Tibial artery (tissue), 4 donors: ENCODE measurements at regions not wholly inside any gene's neighbourhood (a gene's known extent, or its start where the extent isn't known, plus 50 kb on each side); places are given as distances from the start of the nearest gene placed in this dataset.
A peak's percentile ranks its signal among the peaks of the same experiment; 100 is the strongest.

ENCODE experiments used
- DNase-seq, 2 donors: peaks; one replicate each; pipeline ENCODE4 v3.0.0-alpha.2; 2019
- H3K27ac ChIP-seq, 2 donors: fragments of 200-600 bp; sonication (generic) in 1 of 2; 1 replicate in 1 of 2; 2 replicates in 1 of 2; pipeline ENCODE4 v1.5.1; 2018 to 2019; ENCODE audit warnings: mild to moderate bottlenecking in 1 of 2
- H3K27me3 ChIP-seq, 2 donors: fragments of 200-600 bp; sonication (generic) in 1 of 2; one replicate each; pipeline versions ENCODE4 v1.5.1 to v1.6.0; 2016 to 2019
- H3K36me3 ChIP-seq, 3 donors: fragments of 200-600 bp; sonication (generic) in 2 of 3; one replicate each; pipeline ENCODE4 v1.5.1; 2016 to 2019; ENCODE audit warnings: mild to moderate bottlenecking in 2 of 3
- H3K4me1 ChIP-seq, 4 donors: fragments of 200-600 bp; sonication (generic) in 2 of 4; 1 replicate in 3 of 4; 2 replicates in 1 of 4; pipeline ENCODE4 v1.5.1; 2016 to 2019
- H3K4me3 ChIP-seq, 2 donors: fragments of 200-600 bp; sonication (generic) in 1 of 2; 1 replicate in 1 of 2; 2 replicates in 1 of 2; pipeline ENCODE4 v1.5.1; 2018 to 2019; ENCODE audit warnings: mild to moderate bottlenecking in 2 of 2
- H3K9me3 ChIP-seq, 3 donors: fragments of 200-600 bp; sonication (generic) in 1 of 3; one replicate each; pipeline ENCODE4 v1.5.1; 2016 to 2019
- intact Hi-C: fragments of 100-400 bp; cut with DNase I; formaldehyde crosslinking; loops from one replicate; pipeline ENCODE4 v1.15.0; 2023; ENCODE audit warnings: low total_unique reads
- TF ChIP-seq, protein P1 (sequence below), 2 experiments: fragments of 200-600 bp in 1 of 2; fragments of 450-650 bp in 1 of 2; IDR thresholded peaks; one replicate each; pipeline ENCODE4 v1.5.1; 2017 to 2019; ENCODE audit warnings: antibody characterized with exemption in 2 of 2, mild to moderate bottlenecking in 1 of 2, moderate library complexity in 1 of 2

DNA sequence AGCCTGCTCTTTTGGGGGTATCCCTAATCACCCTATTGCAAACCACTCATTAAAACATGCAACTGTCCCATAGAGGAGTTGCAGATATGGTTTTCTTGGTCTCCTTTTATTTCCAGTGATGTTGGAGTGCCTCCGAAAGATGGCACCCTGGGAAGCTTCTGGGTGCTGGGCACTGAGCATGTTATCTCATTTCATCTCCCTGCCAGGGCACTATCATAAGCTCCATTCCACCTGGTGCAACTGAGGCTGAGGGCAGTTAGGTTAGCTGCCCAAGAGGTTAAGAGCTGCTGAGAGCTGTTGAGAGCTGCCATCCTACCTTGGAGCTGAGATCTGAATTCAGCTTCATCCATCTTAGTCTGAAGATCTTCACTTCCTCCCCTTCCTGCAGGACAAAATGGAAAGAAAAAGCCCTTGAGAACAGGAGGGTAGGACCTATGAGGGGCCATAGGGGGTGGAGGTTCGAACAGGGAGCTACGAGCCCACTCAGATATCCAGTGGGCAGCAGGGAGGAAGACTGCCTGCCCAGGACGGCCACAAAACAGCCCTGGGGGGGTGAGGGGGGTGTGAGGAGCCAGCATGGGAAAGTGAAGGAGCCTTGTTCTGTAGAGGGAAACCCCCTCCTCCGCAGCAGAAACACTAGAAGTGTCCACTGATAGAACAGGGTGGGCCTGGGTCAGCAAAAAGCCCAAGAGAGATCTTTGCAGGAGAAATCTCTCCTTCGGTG, 202.5 kb downstream of the ZFP36L2 start:
- Histone ChIP-seq H3K36me3 (no peaks in the 10 kb centered on the region), H3K9me3 (peaks cover 0 to 5% (median 0%) of the 10 kb centered on the region in 3 donors), H3K27ac (no peak overlapping the region), H3K4me1 (peaks cover 0 to 14% (median 4%) of the 10 kb centered on the region in 4 donors), H3K4me3 (no peak overlapping the region), H3K27me3 (no peaks in the 10 kb centered on the region)
- TF ChIP-seq, protein P1, sequence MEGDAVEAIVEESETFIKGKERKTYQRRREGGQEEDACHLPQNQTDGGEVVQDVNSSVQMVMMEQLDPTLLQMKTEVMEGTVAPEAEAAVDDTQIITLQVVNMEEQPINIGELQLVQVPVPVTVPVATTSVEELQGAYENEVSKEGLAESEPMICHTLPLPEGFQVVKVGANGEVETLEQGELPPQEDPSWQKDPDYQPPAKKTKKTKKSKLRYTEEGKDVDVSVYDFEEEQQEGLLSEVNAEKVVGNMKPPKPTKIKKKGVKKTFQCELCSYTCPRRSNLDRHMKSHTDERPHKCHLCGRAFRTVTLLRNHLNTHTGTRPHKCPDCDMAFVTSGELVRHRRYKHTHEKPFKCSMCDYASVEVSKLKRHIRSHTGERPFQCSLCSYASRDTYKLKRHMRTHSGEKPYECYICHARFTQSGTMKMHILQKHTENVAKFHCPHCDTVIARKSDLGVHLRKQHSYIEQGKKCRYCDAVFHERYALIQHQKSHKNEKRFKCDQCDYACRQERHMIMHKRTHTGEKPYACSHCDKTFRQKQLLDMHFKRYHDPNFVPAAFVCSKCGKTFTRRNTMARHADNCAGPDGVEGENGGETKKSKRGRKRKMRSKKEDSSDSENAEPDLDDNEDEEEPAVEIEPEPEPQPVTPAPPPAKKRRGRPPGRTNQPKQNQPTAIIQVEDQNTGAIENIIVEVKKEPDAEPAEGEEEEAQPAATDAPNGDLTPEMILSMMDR (IDR thresholded peaks at IDR 0.05): no peak
- intact Hi-C loops: loop anchor here (5.0 to 10.0 kb wide), 2 partner anchors 49 to 203 kb away; partner anchors contain the start of gene ZFP36L2
- no peak for DNase-seq

DNA sequence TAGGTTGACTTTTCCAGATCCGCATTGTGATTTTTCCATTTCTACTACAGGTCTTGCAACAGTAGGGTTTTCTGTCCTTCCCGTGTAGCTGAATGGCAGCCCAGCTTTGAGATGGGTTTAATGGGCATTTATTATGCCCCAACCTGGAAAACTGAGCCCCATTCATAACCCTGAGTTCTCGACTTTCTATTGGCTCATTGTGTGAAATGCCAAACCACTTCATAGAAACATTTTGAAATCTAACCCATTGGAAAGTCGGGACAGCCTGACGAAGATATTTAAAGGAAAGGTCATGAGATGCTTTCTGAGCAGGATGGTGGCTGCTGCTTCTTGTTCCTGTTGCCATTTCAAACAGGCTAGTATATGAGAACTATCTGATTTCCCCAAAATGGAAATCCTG, 203.5 kb downstream of the ZFP36L2 start:
- DNase-seq: no peak
- Histone ChIP-seq H3K27ac (no peak overlapping the region), H3K9me3 (peaks cover 0 to 5% (median 0%) of the 10 kb centered on the region in 3 donors), H3K4me1 (peaks cover 0 to 24% (median 4%) of the 10 kb centered on the region in 4 donors), H3K36me3 (no peaks in the 10 kb centered on the region), H3K4me3 (no peak overlapping the region), H3K27me3 (no peaks in the 10 kb centered on the region)
- intact Hi-C loops: loop anchor here (5.0 to 10.0 kb wide), 2 partner anchors 48 to 204 kb away; partner anchors contain the start of gene ZFP36L2
- TF ChIP-seq, protein P1 (IDR thresholded peaks at IDR 0.05): no peak

DNA sequence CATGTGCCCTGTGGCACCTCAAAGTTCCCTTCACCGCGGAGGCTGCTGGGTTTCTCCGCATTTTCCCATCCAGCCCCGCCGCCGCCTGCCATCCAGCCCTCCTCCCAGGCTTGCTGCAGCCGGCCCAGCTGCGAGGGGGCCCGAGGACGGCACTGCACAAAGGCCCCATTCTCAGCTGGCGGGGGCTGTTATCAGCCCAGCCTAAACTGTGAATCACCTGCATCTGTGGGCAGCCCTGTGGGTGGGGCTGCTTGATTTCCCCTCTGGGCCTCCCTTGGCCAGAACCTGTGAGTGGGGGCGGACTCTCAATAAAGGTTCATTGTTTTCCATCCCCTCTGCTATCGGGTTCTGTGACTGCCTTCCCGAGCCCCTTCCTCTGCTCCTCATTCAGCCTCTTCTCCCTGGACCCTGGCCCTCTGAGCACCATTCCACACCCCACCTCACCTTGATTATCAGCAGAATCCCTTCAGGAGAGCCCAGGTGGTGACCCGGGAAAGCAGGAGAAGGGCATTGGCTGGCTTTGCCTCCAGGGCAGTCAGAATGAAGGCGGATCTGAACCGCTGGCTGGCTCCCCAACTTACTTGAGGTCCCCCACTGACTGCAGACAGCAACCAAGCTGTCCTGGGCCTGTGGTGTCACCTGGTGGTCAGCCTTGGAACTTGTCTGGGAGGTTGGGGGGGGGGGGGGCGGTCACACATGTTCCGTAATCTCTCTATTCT, 204.5 kb downstream of the ZFP36L2 start:
- no peaks in the 10 kb centered on the region for H3K36me3 ChIP-seq
- peaks cover 0 to 5% (median 0%) of the 10 kb centered on the region in 3 donors for H3K9me3 ChIP-seq
- no peak for DNase-seq
- no peak overlapping the region for H3K4me3 ChIP-seq
- TF ChIP-seq, protein P1 (IDR thresholded peaks at IDR 0.05): no peak
- no peak overlapping the region for H3K27ac ChIP-seq
- intact Hi-C loops: loop anchor here (5.0 to 10.0 kb wide), 2 partner anchors 47 to 205 kb away; partner anchors contain the start of gene ZFP36L2
- H3K27me3 ChIP-seq: no peaks in the 10 kb centered on the region
- H3K4me1 ChIP-seq: peaks cover 0 to 21% (median 4%) of the 10 kb centered on the region in 4 donors

DNA sequence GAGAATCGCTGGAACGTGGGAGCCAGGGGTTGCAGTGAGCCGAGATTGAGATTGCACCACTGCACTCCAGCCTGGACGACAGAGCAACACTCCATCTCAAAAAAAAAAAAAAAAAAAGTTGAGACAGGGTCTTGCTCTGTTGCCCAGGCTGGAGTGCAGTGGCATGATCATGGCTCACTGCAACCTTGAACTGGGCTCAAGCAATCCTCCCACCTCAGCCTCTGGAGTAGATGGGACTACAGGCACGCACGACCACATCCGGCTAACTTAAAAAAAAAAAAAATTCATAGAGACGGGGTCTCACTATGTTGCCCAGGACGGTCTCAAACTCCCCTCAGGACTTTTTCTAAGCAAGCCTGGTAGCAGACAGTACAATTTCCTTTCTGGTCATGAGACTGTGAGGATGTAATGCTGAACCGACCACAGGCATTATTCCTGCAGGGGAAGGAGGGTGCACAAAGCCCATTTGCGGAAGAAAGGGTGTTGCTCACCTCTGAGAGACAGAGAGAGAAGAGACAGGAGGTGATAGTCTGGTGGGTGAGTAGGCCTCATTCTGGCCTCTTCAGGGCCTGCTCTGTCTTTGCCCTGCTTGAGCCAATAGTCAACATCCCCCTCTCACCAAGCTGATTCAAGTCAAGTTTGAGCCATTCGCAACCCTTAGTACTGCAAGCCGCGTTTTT, 205.3 kb downstream of the ZFP36L2 start:
- TF ChIP-seq, protein P1 (IDR thresholded peaks at IDR 0.05): no peak
- Histone ChIP-seq H3K4me1 (peaks cover 0 to 18% (median 4%) of the 10 kb centered on the region in 4 donors), H3K27ac (no peak overlapping the region), H3K27me3 (no peaks in the 10 kb centered on the region), H3K36me3 (no peaks in the 10 kb centered on the region), H3K9me3 (peaks cover 0 to 5% (median 0%) of the 10 kb centered on the region in 3 donors), H3K4me3 (no peak overlapping the region)
- peak in 1 of 2 donors; percentile 45 for DNase-seq
- intact Hi-C loops: loop anchor here (5.0 to 10.0 kb wide), 2 partner anchors 46 to 206 kb away; partner anchors contain the start of gene ZFP36L2

DNA sequence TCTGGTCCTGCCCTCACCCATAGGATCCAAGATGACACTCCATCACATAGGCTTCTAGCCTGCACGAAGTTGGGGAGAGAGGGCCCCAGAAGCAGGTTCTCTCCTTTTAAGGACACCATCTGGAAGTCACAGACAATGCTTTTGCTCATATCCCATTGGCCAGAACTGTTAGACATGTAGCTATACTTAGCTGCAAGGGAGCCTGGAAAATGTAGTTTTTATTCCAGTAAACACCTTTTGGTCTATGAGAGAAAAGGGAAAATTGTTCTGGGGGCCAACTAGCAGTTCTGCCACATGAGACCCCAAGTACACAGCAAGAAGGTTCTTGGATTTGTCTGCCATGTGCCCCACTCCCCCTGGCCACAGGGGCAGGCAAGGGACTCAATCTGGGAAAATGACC, 206.1 kb downstream of the ZFP36L2 start:
- Histone ChIP-seq H3K27me3 (no peaks in the 10 kb centered on the region), H3K4me3 (no peak overlapping the region), H3K4me1 (peaks cover 0 to 18% (median 4%) of the 10 kb centered on the region in 4 donors), H3K36me3 (no peaks in the 10 kb centered on the region), H3K27ac (no peak overlapping the region), H3K9me3 (peaks cover 0 to 5% (median 0%) of the 10 kb centered on the region in 3 donors)
- peak in 1 of 2 donors; percentile 24 for DNase-seq
- intact Hi-C loops: loop anchor here (5.0 to 10.0 kb wide), 2 partner anchors 45 to 207 kb away; partner anchors contain the start of gene ZFP36L2
- TF ChIP-seq, protein P1 (IDR thresholded peaks at IDR 0.05): no peak
